ENCODE measurements at regions not wholly inside any gene's neighbourhood (a gene's known extent, or its start where the extent isn't known, plus 50 kb on each side); places are given as distances from the start of the nearest gene placed in this dataset.

DNA sequence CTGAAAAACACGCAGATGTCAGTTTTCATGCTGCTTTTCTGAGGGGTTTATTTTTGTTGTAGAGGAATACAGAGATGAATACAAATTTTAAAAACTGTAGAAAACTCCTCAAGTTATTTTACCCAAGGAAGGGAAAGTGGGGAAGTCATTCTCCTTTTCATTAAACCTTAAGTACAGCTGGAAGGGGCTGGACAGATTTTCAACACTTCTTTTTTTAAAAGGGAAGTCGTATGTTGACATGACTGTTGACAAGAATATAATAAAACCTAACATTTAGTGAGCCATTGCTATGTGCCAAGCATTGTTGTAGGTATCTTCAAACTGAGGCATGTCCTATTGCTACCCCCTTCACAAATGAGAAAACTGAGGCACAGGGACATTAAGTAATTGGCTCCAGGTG lies 235.7 kb upstream of the ELL2 start:
- no peak for DNase-seq (ENCODE audit: low spot score in 2 of 2)
- TF ChIP-seq POLR2A (IDR thresholded peaks at IDR 0.05) = no peak
- TF ChIP-seq, protein P1, sequence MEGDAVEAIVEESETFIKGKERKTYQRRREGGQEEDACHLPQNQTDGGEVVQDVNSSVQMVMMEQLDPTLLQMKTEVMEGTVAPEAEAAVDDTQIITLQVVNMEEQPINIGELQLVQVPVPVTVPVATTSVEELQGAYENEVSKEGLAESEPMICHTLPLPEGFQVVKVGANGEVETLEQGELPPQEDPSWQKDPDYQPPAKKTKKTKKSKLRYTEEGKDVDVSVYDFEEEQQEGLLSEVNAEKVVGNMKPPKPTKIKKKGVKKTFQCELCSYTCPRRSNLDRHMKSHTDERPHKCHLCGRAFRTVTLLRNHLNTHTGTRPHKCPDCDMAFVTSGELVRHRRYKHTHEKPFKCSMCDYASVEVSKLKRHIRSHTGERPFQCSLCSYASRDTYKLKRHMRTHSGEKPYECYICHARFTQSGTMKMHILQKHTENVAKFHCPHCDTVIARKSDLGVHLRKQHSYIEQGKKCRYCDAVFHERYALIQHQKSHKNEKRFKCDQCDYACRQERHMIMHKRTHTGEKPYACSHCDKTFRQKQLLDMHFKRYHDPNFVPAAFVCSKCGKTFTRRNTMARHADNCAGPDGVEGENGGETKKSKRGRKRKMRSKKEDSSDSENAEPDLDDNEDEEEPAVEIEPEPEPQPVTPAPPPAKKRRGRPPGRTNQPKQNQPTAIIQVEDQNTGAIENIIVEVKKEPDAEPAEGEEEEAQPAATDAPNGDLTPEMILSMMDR (IDR thresholded peaks at IDR 0.05) = no peak
- no peak overlapping the region for H3K4me3 ChIP-seq (ENCODE audit: low read depth, poor library complexity, severe bottlenecking)
- 81 to 83% methylated on average over 2 of the region's 2 CpGs for WGBS, 2 donors
- intact Hi-C loops (cut with DNase I; ENCODE audit: low total_unique reads) = no loop called here

GRCh38 chr5:96196890-96197289 lies 235.2 kb upstream of the ELL2 start:
- intact Hi-C loops (cut with DNase I; ENCODE audit: low total_unique reads) = no loop called here
- no peak overlapping the region for H3K4me3 ChIP-seq (ENCODE audit: low read depth, poor library complexity, severe bottlenecking)
- DNase-seq (ENCODE audit: low spot score in 2 of 2) = no peak
- 85 to 89% methylated on average over 1 of the region's 1 CpG for WGBS, 2 donors
- no peak for TF ChIP-seq POLR2A (IDR thresholded peaks at IDR 0.05)
- TF ChIP-seq, protein P1 (IDR thresholded peaks at IDR 0.05) = no peak

DNA sequence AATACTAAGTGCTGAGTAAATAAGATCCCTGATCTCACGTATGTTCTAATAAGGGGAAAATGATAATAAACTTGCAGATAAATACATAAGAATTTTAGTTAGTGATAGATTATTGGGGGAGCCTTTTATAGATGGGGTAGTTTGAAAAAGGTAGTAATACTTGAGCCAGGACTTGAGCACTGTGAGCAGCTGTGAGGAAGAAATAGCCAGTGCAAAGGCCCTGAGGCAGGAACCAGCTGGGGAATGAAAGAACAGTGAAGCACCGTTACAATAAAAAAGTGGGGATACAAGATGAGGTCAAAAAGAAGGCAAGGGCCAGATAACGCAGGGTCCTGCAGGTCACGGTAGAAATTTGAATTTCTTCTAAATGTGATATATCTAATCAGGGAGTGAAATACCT lies 234.8 kb upstream of the ELL2 start:
- TF ChIP-seq, protein P1 (IDR thresholded peaks at IDR 0.05) = no peak
- no peak for TF ChIP-seq POLR2A (IDR thresholded peaks at IDR 0.05)
- WGBS, 2 donors = 94 to 98% methylated on average over 4 of the region's 4 CpGs
- intact Hi-C loops (cut with DNase I; ENCODE audit: low total_unique reads) = no loop called here
- no peak for DNase-seq (ENCODE audit: low spot score in 2 of 2)
- no peak overlapping the region for H3K4me3 ChIP-seq (ENCODE audit: low read depth, poor library complexity, severe bottlenecking)

GRCh38 chr5:96195123-96195522 lies 233.5 kb upstream of the ELL2 start:
- no peak overlapping the region for H3K4me3 ChIP-seq (ENCODE audit: low read depth, poor library complexity, severe bottlenecking)
- no peak for DNase-seq (ENCODE audit: low spot score in 2 of 2)
- intact Hi-C loops (cut with DNase I; ENCODE audit: low total_unique reads) = no loop called here
- TF ChIP-seq, protein P1 (IDR thresholded peaks at IDR 0.05) = no peak
- TF ChIP-seq POLR2A (IDR thresholded peaks at IDR 0.05) = no peak
- WGBS, 2 donors = 63 to 64% methylated on average over 1 of the region's 1 CpG

DNA sequence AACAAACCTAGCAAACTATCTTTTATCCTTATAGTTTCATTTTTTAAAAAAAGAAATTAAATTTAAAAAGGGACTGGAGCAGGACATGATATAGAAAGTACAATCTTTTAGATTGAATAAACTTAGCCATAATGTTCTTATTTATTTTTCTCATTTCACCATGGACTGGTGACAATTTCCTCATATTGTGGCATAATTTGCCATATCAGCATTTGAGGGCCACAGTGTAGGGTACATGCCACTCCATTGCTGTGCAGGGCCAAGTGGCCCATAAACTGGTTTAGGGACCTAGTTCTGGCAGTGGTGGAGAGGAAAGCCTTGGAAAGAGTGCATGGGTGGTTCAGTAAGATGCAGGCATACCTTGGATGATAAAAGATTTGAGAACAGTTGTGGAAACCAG lies 232.9 kb upstream of the ELL2 start:
- TF ChIP-seq POLR2A (IDR thresholded peaks at IDR 0.05) = no peak
- TF ChIP-seq, protein P1 (IDR thresholded peaks at IDR 0.05) = no peak
- no peak overlapping the region for H3K4me3 ChIP-seq (ENCODE audit: low read depth, poor library complexity, severe bottlenecking)
- no peak for DNase-seq (ENCODE audit: low spot score in 2 of 2)
- intact Hi-C loops (cut with DNase I; ENCODE audit: low total_unique reads) = no loop called here

DNA sequence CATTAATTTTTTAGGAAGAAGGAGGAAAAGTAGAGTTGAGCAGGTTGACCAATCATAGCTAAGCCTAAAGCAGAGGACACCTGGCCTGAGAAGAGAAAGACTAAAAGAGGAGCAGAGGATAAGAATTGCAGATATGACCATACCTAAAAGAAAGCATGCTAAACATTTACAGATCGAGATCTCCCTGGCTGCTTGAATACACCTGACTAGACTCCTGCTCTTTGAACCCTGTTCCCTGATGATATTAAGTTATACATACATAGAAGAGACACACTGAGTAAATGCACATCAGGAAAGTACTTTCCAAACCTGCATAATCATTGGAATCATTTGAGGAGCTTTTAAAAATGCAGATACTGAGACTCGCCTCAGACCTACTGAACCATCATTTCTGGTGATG lies 232.3 kb upstream of the ELL2 start:
- intact Hi-C loops (cut with DNase I; ENCODE audit: low total_unique reads) = no loop called here
- DNase-seq (ENCODE audit: low spot score in 2 of 2) = no peak
- no peak overlapping the region for H3K4me3 ChIP-seq (ENCODE audit: low read depth, poor library complexity, severe bottlenecking)
- 92 to 94% methylated on average over 2 of the region's 2 CpGs for WGBS, 2 donors
- TF ChIP-seq, protein P1 (IDR thresholded peaks at IDR 0.05) = no peak
- TF ChIP-seq POLR2A (IDR thresholded peaks at IDR 0.05) = no peak

All from lower leg skin (tissue), 4 donors.